Neural crest cell (in vitro differentiated cells): ENCODE measurements at regions not wholly inside any gene's neighbourhood (a gene's known extent, or its start where the extent isn't known, plus 50 kb on each side); places are given as distances from the start of the nearest gene placed in this dataset.
"Not testable (repeated sequence)": the region's sequence is repeated elsewhere in the genome, so short reads cannot be mapped to it uniquely, and the experiment has no call there.

Experiments
- DNase-seq: peaks from one replicate; pipeline ENCODE4 v3.0.0; 2021; ENCODE audit warnings: low read depth, mixed read lengths, low spot score
- H3K27ac Mint-ChIP-seq: one replicate; pipeline ENCODE4 v1.8.0; 2021; ENCODE audit warnings: mild to moderate bottlenecking, mixed read lengths; ENCODE audit not compliant: unreplicated experiment
- H3K27me3 Mint-ChIP-seq: 2 replicates; pipeline ENCODE4 v1.8.0; 2021; ENCODE audit warnings: low read depth, mild to moderate bottlenecking, mixed read lengths
- H3K36me3 Mint-ChIP-seq: 2 replicates; pipeline ENCODE4 v1.8.0; 2021; ENCODE audit warnings: low read depth, mild to moderate bottlenecking, mixed read lengths
- H3K4me1 Mint-ChIP-seq: 2 replicates; pipeline ENCODE4 v1.8.0; 2021; ENCODE audit warnings: mixed read lengths
- H3K4me3 Mint-ChIP-seq: one replicate; pipeline ENCODE4 v1.8.0; 2021; ENCODE audit warnings: mild to moderate bottlenecking, mixed read lengths
- H3K9me3 Mint-ChIP-seq: 2 replicates; pipeline ENCODE4 v1.8.0; 2021; ENCODE audit warnings: mixed read lengths
- TF ChIP-seq, protein P1 (sequence below): fragments of 200-600 bp; sonication (generic); conservative IDR thresholded peaks from 2 replicates; pipeline ENCODE4 v1.5.0; 2021; ENCODE audit warnings: antibody characterized with exemption, mild to moderate bottlenecking

DNA sequence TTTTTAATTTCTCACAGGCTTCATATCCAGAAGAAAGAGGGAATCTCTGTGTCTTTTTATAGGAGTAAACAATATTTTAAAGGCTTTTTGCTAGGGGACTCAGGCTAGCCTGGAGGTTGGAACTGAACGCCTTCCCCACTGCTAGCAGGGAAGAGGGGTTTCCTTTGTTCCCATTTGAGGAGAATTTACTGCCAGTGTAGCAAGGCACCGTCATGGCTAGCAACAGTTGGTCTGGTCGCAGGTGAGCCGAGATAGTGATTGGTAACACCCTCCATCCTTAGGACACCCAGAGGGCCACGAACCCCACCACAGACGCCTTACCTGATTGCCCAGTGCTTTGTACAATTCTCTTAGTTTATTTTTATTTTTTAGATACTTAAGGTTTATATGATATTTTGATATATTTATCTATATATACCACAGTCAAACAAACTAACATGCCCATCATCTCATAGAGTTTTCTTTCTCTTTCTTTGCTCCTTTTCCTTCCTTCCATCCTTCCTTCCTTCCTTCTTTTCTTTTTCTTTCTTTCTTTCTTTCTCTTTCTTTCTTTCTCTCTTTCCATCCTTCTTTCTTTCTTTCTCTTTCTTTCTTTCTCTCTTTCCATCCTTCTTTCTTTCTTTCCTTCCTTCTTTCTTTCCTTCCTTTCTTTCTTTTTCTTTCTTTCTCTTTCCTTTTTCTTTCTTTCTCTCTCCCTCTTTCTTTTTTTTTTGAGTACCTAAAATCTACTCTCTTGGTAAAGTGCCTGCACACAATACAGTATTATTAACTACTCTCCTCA lies 219.0 kb upstream of the AKR1E2 start:
- Mint-ChIP-seq H3K9me3 (no peaks in the 10 kb centered on the region), H3K27ac (no peak overlapping the region), H3K4me3 (no peak overlapping the region), H3K4me1 (no peaks in the 10 kb centered on the region), H3K36me3 (no peaks in the 10 kb centered on the region), H3K27me3 (no peaks in the 10 kb centered on the region)
- TF ChIP-seq, protein P1, sequence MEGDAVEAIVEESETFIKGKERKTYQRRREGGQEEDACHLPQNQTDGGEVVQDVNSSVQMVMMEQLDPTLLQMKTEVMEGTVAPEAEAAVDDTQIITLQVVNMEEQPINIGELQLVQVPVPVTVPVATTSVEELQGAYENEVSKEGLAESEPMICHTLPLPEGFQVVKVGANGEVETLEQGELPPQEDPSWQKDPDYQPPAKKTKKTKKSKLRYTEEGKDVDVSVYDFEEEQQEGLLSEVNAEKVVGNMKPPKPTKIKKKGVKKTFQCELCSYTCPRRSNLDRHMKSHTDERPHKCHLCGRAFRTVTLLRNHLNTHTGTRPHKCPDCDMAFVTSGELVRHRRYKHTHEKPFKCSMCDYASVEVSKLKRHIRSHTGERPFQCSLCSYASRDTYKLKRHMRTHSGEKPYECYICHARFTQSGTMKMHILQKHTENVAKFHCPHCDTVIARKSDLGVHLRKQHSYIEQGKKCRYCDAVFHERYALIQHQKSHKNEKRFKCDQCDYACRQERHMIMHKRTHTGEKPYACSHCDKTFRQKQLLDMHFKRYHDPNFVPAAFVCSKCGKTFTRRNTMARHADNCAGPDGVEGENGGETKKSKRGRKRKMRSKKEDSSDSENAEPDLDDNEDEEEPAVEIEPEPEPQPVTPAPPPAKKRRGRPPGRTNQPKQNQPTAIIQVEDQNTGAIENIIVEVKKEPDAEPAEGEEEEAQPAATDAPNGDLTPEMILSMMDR: no peak
- no peak for DNase-seq

DNA sequence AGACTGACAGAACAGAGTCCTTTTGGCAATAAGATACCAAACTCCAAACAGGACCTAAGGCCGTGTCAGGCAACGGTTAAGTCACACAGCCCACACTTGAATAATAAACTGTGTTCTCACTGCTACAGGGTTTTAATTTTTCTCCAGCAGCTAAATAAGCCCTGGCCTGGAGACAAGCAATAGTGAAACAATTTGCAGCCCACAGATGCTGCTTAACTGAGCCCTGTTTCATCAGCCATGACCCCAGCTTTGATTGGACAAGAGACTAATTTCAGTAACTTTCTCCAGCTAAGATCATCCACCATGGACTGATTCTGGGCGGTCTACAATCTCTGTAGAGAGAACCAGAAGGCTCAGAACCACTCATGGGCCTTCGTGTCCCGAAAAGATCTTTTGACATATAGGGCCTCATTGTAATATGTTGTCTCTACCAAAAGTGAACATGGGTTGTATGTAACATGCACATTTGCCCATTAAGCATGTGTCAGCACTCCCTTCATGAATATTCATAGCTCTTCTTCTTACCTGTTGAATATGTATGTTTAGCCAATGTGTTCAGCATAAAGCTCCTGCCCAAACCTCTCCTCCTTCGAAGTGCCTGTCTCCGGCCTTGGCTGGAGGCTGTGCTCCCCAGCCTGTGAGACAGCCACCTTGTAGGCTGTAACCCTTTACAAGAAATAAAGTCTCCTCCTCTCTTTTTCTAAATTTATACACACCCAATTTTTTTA lies 223.1 kb upstream of the AKR1E2 start:
- no peak for DNase-seq
- Mint-ChIP-seq H3K27me3 (no peaks in the 10 kb centered on the region), H3K36me3 (no peaks in the 10 kb centered on the region), H3K9me3 (peaks cover 3% of the 10 kb centered on the region), H3K4me3 (no peak overlapping the region), H3K27ac (no peak overlapping the region), H3K4me1 (no peaks in the 10 kb centered on the region)
- TF ChIP-seq, protein P1: no peak

DNA sequence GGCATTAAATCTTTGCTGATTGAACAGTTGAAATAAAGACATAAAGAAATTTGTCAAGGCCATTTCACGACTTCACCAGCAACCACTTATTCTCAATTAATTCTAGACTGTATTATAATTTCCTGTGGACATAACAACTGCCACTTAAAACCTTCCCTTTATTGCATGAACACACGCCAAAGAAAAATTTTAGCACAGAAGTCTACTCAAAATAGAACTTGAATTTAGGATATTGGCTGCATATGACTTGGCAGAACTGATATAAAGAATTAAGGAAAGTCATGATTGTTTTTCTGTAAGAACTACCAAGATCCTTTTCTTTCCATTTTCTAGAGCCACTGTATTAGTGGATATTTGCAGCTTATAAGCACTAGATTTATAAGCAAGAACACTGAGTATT lies 226.5 kb upstream of the AKR1E2 start:
- no peak overlapping the region for H3K4me3 Mint-ChIP-seq
- H3K9me3 Mint-ChIP-seq: peaks cover 3% of the 10 kb centered on the region
- TF ChIP-seq, protein P1: no peak
- no peaks in the 10 kb centered on the region for H3K36me3 Mint-ChIP-seq
- DNase-seq: no peak
- H3K4me1 Mint-ChIP-seq: no peaks in the 10 kb centered on the region
- no peak overlapping the region for H3K27ac Mint-ChIP-seq
- no peaks in the 10 kb centered on the region for H3K27me3 Mint-ChIP-seq

DNA sequence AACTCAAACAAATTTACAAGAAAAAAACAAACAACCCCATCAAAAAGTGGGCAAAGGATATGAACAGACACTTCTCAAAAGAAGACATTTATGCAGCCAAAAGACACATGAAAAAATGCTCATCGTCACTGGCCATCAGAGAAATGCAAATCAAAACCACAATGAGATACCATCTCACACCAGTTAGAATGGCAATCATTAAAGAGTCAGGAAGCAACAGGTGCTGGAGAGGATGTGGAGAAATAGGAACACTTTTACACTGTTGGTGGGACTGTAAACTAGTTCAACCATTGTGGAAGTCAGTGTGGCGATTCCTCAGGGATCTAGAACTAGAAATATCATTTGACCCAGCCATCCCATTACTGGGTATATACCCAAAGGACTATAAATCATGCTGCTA lies 228.1 kb upstream of the AKR1E2 start:
- H3K9me3 Mint-ChIP-seq, H3K27ac Mint-ChIP-seq, H3K4me3 Mint-ChIP-seq, H3K36me3 Mint-ChIP-seq, H3K4me1 Mint-ChIP-seq, DNase-seq, H3K27me3 Mint-ChIP-seq: not testable (repeated sequence)

DNA sequence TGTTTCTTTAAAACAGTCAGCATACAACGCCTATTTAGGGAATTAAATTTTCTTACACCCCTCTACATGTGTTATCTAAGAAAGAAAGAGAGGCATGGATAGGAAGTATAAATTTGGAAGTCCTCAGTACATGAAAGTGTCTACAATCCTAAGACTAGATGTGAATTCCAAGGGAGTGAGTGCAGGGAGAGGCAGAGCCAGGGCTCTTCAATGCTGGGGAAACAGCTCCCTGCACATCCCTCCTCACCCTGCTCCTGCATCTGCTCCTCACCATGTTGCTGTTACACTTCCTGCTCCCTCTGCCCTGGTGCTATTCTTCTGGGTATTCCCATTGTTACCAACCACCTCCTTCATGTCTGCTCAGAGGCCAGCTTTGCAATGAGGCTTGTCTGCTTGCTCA lies 229.1 kb upstream of the AKR1E2 start:
- Mint-ChIP-seq H3K27ac (no peak overlapping the region), H3K9me3 (peaks cover 3% of the 10 kb centered on the region), H3K4me3 (no peak overlapping the region), H3K36me3 (no peaks in the 10 kb centered on the region), H3K27me3 (no peaks in the 10 kb centered on the region), H3K4me1 (no peaks in the 10 kb centered on the region)
- TF ChIP-seq, protein P1: no peak
- no peak for DNase-seq

DNA sequence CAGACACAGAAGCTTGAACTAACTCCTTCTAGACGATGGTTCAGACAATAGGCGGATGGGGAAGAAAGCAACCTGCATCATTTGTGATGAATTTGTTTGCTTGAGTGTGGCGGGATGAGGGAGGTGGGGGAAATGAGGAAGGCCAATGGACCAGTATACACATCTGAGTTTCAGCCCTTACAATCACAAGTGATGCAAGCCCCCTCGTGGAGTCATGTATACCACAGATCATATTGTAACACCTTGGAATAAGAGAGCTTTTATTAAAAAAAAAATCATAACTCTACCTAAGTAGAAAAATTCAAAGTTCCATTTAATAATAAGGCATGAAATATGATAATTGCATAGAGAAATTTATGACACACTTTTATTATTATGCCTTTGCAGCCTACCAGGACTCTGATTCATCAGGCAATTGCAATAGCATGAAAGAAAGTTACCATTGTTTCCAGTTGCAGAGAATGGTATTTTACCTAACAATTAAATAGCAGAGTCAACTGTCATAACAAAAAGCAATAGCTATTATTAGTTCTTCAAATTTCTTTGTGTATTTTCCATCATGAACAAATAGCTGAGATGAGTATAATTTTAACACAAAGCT lies 230.2 kb upstream of the AKR1E2 start:
- Mint-ChIP-seq H3K27me3 (no peaks in the 10 kb centered on the region), H3K27ac (no peak overlapping the region), H3K4me1 (no peaks in the 10 kb centered on the region), H3K36me3 (no peaks in the 10 kb centered on the region), H3K9me3 (no peaks in the 10 kb centered on the region), H3K4me3 (no peak overlapping the region)
- no peak for DNase-seq
- TF ChIP-seq, protein P1: no peak
